ENCODE measurements at regions not wholly inside any gene's neighbourhood (a gene's known extent, or its start where the extent isn't known, plus 50 kb on each side); places are given as distances from the start of the nearest gene placed in this dataset.

- TF ChIP-seq SIN3A (IDR thresholded peaks at IDR 0.05; ENCODE audit: borderline replicate concordance, insufficient read depth, low read length) (no peak), POLR2AphosphoS5 (IDR thresholded peaks at IDR 0.05; ENCODE audit: low read depth, low read length) (no peak), REST (IDR thresholded peaks at IDR 0.05; ENCODE audit: insufficient read depth in 1 of 2, low read depth in 2 of 2, low read length in 2 of 2) (no peak), TAF1 (IDR thresholded peaks at IDR 0.05; ENCODE audit: borderline replicate concordance, insufficient read depth, low read length) (no peak), FOXP2 (optimal IDR thresholded peaks at IDR 0.05; ENCODE audit: borderline replicate concordance, extremely low read depth, extremely low read length, insufficient read depth) (no peak)
Measured at GRCh38 chr15:70535071-70535954, 228.0 kb downstream of the UACA start.

- TF ChIP-seq POLR2AphosphoS5 (IDR thresholded peaks at IDR 0.05; ENCODE audit: low read depth, low read length) (no peak), TAF1 (IDR thresholded peaks at IDR 0.05; ENCODE audit: borderline replicate concordance, insufficient read depth, low read length) (no peak), SIN3A (IDR thresholded peaks at IDR 0.05; ENCODE audit: borderline replicate concordance, insufficient read depth, low read length) (no peak), REST (IDR thresholded peaks at IDR 0.05; ENCODE audit: insufficient read depth in 1 of 2, low read depth in 2 of 2, low read length in 2 of 2) (no peak)
Measured at GRCh38 chr15:70533931-70534742, 229.2 kb downstream of the UACA start.

- TF ChIP-seq REST (IDR thresholded peaks at IDR 0.05; ENCODE audit: insufficient read depth in 1 of 2, low read depth in 2 of 2, low read length in 2 of 2) (no peak), FOXP2 (optimal IDR thresholded peaks at IDR 0.05; ENCODE audit: borderline replicate concordance, extremely low read depth, extremely low read length, insufficient read depth) (no peak), TAF1 (IDR thresholded peaks at IDR 0.05; ENCODE audit: borderline replicate concordance, insufficient read depth, low read length) (no peak), SIN3A (IDR thresholded peaks at IDR 0.05; ENCODE audit: borderline replicate concordance, insufficient read depth, low read length) (no peak)
Measured at GRCh38 chr15:70532531-70533186, 230.7 kb downstream of the UACA start.

- TF ChIP-seq REST (IDR thresholded peaks at IDR 0.05; ENCODE audit: insufficient read depth in 1 of 2, low read depth in 2 of 2, low read length in 2 of 2): no peak
- no peak for TF ChIP-seq TAF1 (IDR thresholded peaks at IDR 0.05; ENCODE audit: borderline replicate concordance, insufficient read depth, low read length)
- TF ChIP-seq SIN3A (IDR thresholded peaks at IDR 0.05; ENCODE audit: borderline replicate concordance, insufficient read depth, low read length): no peak
- TF ChIP-seq POLR2AphosphoS5 (IDR thresholded peaks at IDR 0.05; ENCODE audit: low read depth, low read length): no peak
- no peak for TF ChIP-seq FOXP2 (optimal IDR thresholded peaks at IDR 0.05; ENCODE audit: borderline replicate concordance, extremely low read depth, extremely low read length, insufficient read depth)
Measured at GRCh38 chr15:70531576-70531975, 231.8 kb downstream of the UACA start.
